Lower leg skin (tissue), 4 donors: ENCODE measurements at regions not wholly inside any gene's neighbourhood (a gene's known extent, or its start where the extent isn't known, plus 50 kb on each side); places are given as distances from the start of the nearest gene placed in this dataset.

Experiments used
- DNase-seq, 2 donors: peaks; one replicate each; pipeline ENCODE4 v3.0.0-alpha.2; 2019; ENCODE audit warnings: low spot score in 2 of 2
- H3K4me3 ChIP-seq: fragments of 200-600 bp; sonication (generic); 2 replicates; pipeline ENCODE4 v1.5.1; 2017; ENCODE audit warnings: mild to moderate bottlenecking, low read depth; ENCODE audit not compliant: poor library complexity, severe bottlenecking
- CTCF ChIP-seq, 3 donors: fragments of 450-650 bp; IDR thresholded peaks; one replicate each; pipeline ENCODE4 v1.5.1; 2016; ENCODE audit warnings: antibody characterized with exemption in 3 of 3, mild to moderate bottlenecking in 3 of 3, moderate library complexity in 2 of 3
- POLR2A ChIP-seq, 2 donors: fragments of 450-650 bp; IDR thresholded peaks; one replicate each; pipeline ENCODE4 v1.6.1; 2016 to 2017; ENCODE audit warnings: antibody characterized with exemption in 2 of 2, mild to moderate bottlenecking in 1 of 2, moderate library complexity in 1 of 2
- WGBS, 2 donors: methylation state at CpG; one replicate each; pipeline ENCODE4 v1.1.5; 2018; 5-methylcytosine and 5-hydroxymethylcytosine counted together
- intact Hi-C: fragments of 100-400 bp; cut with DNase I; formaldehyde crosslinking; loops from one replicate; pipeline ENCODE4 v1.15.0; 2023; ENCODE audit warnings: low total_unique reads

- 47 to 53% methylated on average over 6 of the region's 6 CpGs for WGBS, 2 donors
- intact Hi-C loops, result no loop called here
- H3K4me3 ChIP-seq, result no peak overlapping the region
- no peak for TF ChIP-seq CTCF (IDR thresholded peaks at IDR 0.05)
- TF ChIP-seq POLR2A (IDR thresholded peaks at IDR 0.05), result no peak
- DNase-seq, result peak in 1 of 2 donors; percentile 9
Observed at GRCh38 chr5:174202996-174203395, 157.5 kb downstream of the NSG2 start.

GRCh38 chr5:174204535-174205313 lies 159.2 kb downstream of the NSG2 start:
- 36 to 39% methylated on average over 9 of the region's 9 CpGs for WGBS, 2 donors

GRCh38 chr5:174205939-174206338 lies 160.4 kb downstream of the NSG2 start:
- no peak overlapping the region for H3K4me3 ChIP-seq
- 84 to 89% methylated on average over 3 of the region's 3 CpGs for WGBS, 2 donors
- no peak for DNase-seq
- intact Hi-C loops, result no loop called here
- TF ChIP-seq POLR2A (IDR thresholded peaks at IDR 0.05), result no peak
- TF ChIP-seq CTCF (IDR thresholded peaks at IDR 0.05), result no peak

More at GRCh38 chr5:174204535-174205313, 159.2 kb downstream of the NSG2 start:
- intact Hi-C loops, result no loop called here
- no peak for TF ChIP-seq POLR2A (IDR thresholded peaks at IDR 0.05)
- TF ChIP-seq CTCF (IDR thresholded peaks at IDR 0.05), result no peak
- peak in 1 of 2 donors; percentile 20 for DNase-seq
- no peak overlapping the region for H3K4me3 ChIP-seq

- TF ChIP-seq POLR2A (IDR thresholded peaks at IDR 0.05) (no peak), CTCF (IDR thresholded peaks at IDR 0.05) (no peak)
- no peak overlapping the region for H3K4me3 ChIP-seq
- WGBS, 2 donors, result 56 to 67% methylated on average over 8 of the region's 8 CpGs
- peak in 1 of 2 donors; percentile 65 for DNase-seq
- intact Hi-C loops, result no loop called here
Observed at GRCh38 chr5:174210596-174211276, 165.2 kb downstream of the NSG2 start.

GRCh38 chr5:174211277-174211626 lies 165.7 kb downstream of the NSG2 start:
- TF ChIP-seq CTCF (IDR thresholded peaks at IDR 0.05), result no peak
- TF ChIP-seq POLR2A (IDR thresholded peaks at IDR 0.05), result no peak
- 13 to 29% methylated on average over 4 of the region's 4 CpGs for whole genome bisulfite sequencing, 2 donors
- intact Hi-C loops, result no loop called here
- H3K4me3 ChIP-seq, result no peak overlapping the region
- DNase-seq, result peak in 1 of 2 donors; percentile 37
